ENCODE measurements at regions not wholly inside any gene's neighbourhood (a gene's known extent, or its start where the extent isn't known, plus 50 kb on each side); places are given as distances from the start of the nearest gene placed in this dataset.

GRCh38 chr14:65964366-65964765 lies 521.8 kb upstream of the CCDC196 start:
- no peaks in the 10 kb centered on the region for H3K36me3 ChIP-seq
- intact Hi-C loops (cut with DNase I) = no loop called here
- no peak overlapping the region for H3K27ac ChIP-seq
- no peaks in the 10 kb centered on the region for H3K4me1 ChIP-seq
- no peaks in the 10 kb centered on the region for H3K27me3 ChIP-seq
- no peak overlapping the region for H3K4me3 ChIP-seq
- TF ChIP-seq, protein P1, sequence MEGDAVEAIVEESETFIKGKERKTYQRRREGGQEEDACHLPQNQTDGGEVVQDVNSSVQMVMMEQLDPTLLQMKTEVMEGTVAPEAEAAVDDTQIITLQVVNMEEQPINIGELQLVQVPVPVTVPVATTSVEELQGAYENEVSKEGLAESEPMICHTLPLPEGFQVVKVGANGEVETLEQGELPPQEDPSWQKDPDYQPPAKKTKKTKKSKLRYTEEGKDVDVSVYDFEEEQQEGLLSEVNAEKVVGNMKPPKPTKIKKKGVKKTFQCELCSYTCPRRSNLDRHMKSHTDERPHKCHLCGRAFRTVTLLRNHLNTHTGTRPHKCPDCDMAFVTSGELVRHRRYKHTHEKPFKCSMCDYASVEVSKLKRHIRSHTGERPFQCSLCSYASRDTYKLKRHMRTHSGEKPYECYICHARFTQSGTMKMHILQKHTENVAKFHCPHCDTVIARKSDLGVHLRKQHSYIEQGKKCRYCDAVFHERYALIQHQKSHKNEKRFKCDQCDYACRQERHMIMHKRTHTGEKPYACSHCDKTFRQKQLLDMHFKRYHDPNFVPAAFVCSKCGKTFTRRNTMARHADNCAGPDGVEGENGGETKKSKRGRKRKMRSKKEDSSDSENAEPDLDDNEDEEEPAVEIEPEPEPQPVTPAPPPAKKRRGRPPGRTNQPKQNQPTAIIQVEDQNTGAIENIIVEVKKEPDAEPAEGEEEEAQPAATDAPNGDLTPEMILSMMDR (IDR thresholded peaks at IDR 0.05) = no peak
- H3K9me3 ChIP-seq = no peaks in the 10 kb centered on the region
- DNase-seq (ENCODE audit: low spot score in 2 of 2) = no peak

DNA sequence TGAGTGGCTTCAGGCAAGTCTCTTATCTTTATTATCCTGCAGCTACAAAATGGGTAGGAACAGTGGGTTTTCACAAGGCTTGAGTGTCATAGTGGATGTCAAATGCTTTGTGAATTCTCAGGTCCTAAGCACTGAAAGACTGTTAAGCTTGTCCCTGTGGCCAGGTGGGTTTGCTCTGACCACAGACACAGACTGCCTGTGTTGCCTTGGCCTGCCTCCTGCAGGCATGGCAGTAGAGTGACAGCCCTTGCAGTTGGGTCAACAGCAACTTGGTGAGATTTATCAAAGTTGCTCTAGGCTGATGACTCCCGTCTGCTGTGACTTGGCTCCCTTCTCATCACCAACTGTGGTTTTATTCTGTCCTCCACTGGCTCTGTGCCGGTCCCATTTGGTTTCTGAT lies 520.0 kb upstream of the CCDC196 start:
- H3K4me1 ChIP-seq = no peaks in the 10 kb centered on the region
- no peaks in the 10 kb centered on the region for H3K36me3 ChIP-seq
- no peaks in the 10 kb centered on the region for H3K27me3 ChIP-seq
- intact Hi-C loops (cut with DNase I) = no loop called here
- no peak overlapping the region for H3K4me3 ChIP-seq
- no peak overlapping the region for H3K27ac ChIP-seq
- no peaks in the 10 kb centered on the region for H3K9me3 ChIP-seq
- TF ChIP-seq, protein P1 (IDR thresholded peaks at IDR 0.05) = no peak
- no peak for DNase-seq (ENCODE audit: low spot score in 2 of 2)

- Histone ChIP-seq H3K27ac (no peak overlapping the region), H3K9me3 (no peaks in the 10 kb centered on the region), H3K27me3 (no peaks in the 10 kb centered on the region), H3K4me3 (no peak overlapping the region), H3K36me3 (no peaks in the 10 kb centered on the region), H3K4me1 (no peaks in the 10 kb centered on the region)
- TF ChIP-seq, protein P1 (IDR thresholded peaks at IDR 0.05) = no peak
- no peak for DNase-seq (ENCODE audit: low spot score in 2 of 2)
- intact Hi-C loops (cut with DNase I) = no loop called here
These were observed 513.8 kb upstream of the CCDC196 start for GRCh38 chr14:65972346-65972870.

GRCh38 chr14:65972891-65973290 lies 513.3 kb upstream of the CCDC196 start:
- Histone ChIP-seq H3K36me3 (no peaks in the 10 kb centered on the region), H3K27ac (no peak overlapping the region), H3K4me1 (no peaks in the 10 kb centered on the region), H3K9me3 (no peaks in the 10 kb centered on the region), H3K27me3 (no peaks in the 10 kb centered on the region), H3K4me3 (no peak overlapping the region)
- no peak for DNase-seq (ENCODE audit: low spot score in 2 of 2)
- TF ChIP-seq, protein P1 (IDR thresholded peaks at IDR 0.05) = no peak
- intact Hi-C loops (cut with DNase I) = no loop called here

DNA sequence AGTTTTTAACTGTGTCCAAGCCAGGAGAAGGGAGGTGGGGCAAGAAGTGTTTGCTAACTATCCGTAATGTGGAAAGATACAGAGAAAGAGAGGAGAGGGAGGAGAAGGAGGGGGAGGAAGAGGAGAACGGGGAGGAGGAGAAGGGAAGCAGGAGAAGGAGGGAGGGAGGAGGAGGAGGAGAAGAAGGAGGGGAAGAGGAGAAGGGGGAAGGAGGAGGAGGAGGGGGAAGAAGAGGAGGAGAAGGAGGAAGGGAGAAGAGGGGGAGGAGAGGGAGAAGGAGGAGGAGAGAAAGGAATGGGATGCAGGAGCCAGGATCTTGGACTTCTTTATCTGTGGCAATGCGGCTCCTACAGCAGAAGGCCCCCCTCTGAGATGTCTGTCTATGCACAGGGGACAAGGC lies 510.3 kb upstream of the CCDC196 start:
- H3K4me1 ChIP-seq = no peaks in the 10 kb centered on the region
- TF ChIP-seq, protein P1 (IDR thresholded peaks at IDR 0.05) = no peak
- no peaks in the 10 kb centered on the region for H3K27me3 ChIP-seq
- intact Hi-C loops (cut with DNase I) = no loop called here
- DNase-seq (ENCODE audit: low spot score in 2 of 2) = no peak
- H3K27ac ChIP-seq = no peak overlapping the region
- H3K9me3 ChIP-seq = no peaks in the 10 kb centered on the region
- H3K4me3 ChIP-seq = no peak overlapping the region
- H3K36me3 ChIP-seq = no peaks in the 10 kb centered on the region

All from ascending aorta (tissue), 2 donors.